Activated CD4-positive, alpha-beta T cell treated with anti-CD3 and anti-CD28 coated beads, Interleukin-2, Interleukin-4, amounts not matched to agents 100 ng/mL and 50 ng/mL, durations not matched to agents 16 hours and 8 hours (primary cell): ENCODE measurements at regions not wholly inside any gene's neighbourhood (a gene's known extent, or its start where the extent isn't known, plus 50 kb on each side); places are given as distances from the start of the nearest gene placed in this dataset.

Source experiments
- DNase-seq: peaks from one replicate; pipeline ENCODE4 v3.0.0-alpha.2; 2020; ENCODE audit warnings: low spot score

DNA sequence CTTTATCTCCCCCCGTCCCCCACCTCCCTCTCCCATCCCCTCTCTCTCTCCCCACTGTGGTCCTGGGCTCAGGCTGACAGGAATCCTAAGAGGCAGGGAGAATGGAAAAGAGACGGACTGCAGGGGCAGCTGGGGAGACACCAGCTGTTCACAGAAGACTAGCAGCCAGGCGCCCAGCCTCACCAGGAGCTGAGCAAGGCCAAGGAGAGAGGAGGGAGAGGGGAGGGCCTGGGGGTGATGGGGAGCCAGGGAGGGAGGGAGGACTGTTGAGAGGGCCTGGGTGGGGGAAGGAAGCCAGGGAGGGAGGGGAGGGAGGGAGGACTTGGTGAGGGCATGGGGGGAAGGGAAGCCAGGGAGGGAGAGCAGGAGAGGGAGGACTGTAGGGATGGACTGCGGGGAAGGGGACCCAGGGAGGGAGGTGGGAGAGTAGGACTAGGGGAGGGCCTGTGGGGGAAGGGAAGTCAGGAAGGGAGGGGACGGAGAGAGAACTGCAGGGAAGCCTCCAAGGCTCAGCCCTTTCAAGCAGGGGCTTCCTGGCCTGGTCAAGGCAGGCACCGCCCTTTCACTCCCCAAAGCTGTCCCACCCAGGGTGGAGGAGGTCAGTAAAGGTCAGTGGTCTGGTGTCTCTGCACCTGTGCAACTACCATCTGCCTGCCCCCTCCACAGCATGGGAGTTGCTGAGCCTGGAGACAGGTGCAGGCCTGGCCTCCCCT is 517.7 kb upstream of the MYT1L start:
- DNase-seq: no peak

DNA sequence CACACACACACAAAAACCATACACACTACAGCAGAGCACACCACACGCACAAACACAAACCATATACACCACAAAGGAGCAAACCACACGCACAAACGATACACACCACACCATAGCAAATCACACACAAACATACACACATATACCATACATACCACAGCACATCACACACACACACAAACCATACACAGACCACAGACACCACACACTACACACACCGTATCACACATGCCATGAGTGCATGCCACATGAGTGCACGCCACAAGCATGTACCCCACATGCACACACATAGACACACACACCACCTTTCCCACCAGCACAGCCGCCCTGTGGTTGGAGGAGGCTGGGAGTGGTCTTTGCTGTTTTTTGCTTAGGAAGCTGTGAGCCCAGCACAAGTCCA is 517.1 kb upstream of the MYT1L start:
- no peak for DNase-seq

DNA sequence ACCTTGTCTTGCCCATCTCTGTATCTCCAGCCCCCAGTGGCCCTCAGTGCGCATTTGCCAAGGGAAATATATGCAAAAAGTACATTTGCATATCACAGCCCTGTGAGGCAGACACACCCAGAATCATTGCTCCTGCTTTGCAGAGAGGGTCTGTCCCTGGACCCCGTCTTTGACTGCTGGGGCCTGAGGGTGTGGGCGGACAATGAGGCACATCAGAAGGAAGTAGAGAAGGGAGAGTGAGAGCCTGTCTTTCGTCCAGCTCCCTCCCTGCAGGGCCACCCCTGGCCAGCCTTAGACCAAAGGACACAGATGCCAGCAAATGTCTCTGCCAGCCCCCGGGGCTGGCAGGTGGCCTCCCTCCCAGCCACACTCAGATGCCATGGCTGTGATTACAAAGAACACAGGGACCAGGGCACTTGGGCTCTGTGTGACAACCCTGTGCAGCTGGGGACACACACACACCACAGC is 516.2 kb upstream of the MYT1L start:
- DNase-seq: no peak

DNA sequence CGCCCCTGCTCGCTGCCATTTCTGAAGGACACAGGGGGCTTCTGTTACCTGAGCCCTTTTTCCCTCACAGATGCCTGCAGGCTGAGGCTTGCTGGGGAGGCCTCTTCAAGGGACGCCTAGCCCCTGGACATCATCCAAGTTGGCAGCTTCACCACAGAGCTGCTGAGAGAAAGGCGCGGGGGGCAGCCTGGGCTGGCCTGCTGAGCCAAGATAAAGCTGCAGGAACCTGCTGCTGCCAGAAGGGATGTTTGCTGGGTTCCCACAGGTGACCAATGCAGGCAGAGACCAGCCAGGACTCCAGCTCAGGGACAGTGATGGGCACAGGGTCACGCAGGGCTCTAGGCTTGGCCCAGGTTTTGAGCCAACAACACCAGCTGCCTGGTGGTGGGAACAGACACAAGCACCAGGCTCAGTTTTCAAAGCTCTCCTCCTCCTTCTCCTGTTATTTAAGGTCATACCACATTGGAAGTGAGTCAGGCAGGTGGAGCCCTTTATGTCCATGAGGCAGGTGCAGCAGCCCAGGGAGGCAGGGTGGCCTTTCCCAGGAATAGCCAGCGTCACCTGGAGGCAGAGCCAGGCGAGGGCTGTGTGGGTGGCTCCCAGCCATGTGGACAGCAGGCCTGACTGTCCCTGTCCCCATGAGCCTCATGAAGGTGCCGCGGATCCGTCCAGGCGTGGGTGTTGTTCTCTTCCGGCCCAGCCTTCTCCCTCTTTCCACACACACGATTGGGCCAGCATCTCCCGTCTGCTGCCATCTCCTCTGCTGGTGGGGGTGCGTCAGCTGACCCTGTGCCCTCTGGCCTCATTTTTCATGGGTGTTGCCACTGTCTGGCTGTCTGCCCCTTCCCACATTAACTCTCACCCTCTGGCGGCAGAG is 515.5 kb upstream of the MYT1L start:
- DNase-seq: no peak

DNA sequence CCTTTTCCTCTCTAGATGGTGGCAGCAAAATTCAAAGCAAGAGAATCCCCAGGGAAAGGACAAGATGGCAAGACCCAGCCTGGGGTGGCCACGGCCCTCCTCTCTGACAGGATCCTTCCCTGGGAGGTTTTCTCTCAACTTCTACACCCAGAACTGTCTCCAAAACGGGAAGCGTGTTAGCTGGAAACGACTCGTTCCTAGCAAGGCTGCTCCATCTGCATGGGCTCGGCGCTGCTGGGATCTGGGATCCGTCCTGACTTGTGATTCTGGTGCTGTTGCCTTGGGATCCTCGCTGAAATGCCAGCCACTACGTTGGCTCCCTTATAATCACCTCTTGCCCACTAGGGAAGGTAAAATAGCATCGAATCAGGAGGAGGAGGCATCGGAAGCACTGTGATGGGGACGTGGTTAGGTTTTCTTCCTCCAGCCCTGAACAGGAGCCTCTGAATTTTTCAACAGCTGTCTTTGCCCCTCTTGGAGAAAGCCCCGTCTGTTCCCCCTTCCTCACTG is 514.8 kb upstream of the MYT1L start:
- DNase-seq: no peak

DNA sequence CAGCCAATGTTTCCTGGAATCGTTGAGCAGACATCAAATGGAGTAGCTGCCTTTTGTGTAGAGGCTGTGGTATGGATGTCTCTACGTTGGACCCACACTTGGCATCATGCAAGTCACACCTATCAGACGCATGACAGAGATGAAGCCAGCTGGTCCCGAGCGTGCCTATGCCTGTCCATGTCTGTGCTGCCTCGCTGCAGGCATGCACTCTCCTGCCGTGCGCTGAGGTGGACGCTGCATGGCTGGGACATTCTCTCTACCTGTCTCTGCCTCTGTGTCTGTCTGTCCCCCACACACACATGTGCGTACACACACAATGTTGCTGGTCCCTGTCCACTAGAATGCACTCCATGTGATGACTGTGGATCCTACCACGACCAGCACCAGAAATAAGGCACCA is 514.2 kb upstream of the MYT1L start:
- no peak for DNase-seq

DNA sequence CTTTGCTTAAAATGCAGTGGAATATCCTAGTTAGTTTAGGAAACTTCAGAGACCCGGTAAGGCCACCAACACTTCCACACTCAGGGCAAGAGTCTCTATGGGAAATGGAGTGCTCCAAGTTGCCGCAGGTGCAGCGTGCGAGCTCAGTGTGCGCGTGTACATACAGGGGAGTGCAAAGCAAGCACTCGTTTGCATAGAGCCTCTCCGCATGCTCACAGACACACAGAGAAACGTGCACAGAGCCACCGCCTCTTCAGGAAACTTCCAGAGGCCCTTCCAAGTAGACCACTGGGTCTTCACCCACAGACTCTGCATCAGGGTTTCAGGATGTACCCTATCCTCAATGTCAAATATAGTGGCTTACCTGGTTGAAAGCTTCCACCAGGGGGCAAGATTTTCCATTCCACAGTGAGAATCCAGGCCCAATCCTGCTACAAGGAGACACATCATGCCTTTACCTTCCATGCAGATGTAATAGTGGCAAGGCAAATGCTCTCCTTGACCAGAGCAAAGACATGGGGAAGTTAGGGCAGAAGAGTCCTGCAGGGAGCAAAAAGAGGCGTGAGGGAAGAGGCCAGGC is 513.0 kb upstream of the MYT1L start:
- DNase-seq: no peak

DNA sequence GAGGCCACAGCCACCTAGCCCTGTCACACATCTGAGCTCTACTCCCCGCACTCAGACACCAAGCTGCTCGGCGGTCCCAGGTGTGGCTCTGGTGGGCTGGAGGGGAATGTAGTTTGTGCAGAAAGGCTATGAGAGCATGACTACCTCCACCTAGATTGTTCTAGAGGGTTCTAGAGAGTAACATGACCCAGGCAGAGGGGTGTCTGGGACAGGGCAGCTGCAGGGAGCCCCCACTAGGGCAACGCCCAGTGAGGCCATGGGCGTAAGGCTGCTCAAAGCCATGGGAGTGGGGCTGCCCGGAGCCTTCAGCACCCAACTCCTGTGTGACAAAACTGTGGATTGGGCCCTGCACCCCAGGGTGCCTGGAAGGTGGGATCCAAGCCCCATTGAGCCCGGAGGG is 511.4 kb upstream of the MYT1L start:
- DNase-seq: no peak

DNA sequence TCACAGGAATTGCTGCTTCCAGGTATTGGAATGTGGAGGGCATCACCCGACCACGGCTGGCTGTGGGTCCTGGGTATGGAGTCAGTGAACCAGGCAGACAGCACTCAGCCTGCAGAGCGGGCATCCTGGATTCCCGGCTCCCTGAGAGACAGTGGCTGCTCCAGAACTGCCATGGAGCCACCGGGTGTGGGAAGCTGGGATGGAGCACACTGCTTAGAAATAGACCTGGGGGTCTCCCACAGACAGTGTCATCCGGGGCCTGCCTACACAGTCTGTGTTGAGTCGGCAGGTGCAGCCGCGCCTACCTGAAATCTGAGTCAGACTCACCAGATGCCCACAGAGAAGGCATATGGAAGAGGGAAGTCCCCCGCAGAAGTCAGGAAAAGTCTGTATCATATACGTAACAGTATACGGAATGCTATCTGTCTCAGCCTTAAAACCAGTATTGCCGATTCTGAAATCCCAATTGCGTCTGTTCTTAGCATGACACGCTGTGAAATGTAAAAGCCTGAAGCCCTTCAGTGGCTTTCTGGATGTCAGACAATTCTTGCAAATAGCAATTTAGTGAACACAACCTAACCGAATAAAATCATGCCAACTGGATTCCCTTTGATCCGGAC is 509.7 kb upstream of the MYT1L start:
- no peak for DNase-seq

DNA sequence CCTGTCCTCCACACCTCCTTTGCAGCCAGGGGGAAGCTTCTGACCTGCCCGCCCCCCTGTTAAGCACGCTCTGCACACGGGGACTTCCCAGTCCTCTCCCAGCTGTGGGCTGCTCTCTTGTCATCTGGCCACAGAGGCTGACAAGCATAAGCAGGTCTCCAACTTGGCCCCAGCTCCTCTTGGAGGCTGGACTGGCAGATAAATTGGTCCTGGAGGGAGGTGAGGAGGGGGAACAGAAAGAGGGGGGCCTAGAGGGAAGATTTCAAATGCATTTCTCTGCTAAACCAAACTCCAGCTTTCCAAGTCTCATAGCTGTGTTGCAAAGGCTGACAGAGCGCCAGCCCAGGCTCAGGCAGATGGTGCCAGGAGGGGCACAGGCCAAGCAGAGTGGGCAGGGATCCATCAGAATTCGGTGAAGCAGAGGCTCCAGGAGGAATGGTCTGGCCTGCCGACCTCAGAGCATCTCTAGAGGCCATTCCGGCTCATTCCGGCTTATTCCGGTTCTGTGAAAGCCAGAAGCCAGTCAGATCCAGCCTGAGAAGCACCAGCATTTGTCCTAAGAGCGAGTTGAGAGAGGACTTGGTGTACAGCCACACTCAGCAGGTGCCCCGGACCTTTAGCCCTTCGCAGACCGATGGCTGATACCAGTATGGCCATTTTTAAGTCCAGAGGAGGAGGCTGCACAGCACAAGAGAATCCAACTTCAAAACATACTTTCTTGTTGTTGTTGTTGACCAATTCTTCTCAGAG is 508.9 kb upstream of the MYT1L start:
- no peak for DNase-seq

DNA sequence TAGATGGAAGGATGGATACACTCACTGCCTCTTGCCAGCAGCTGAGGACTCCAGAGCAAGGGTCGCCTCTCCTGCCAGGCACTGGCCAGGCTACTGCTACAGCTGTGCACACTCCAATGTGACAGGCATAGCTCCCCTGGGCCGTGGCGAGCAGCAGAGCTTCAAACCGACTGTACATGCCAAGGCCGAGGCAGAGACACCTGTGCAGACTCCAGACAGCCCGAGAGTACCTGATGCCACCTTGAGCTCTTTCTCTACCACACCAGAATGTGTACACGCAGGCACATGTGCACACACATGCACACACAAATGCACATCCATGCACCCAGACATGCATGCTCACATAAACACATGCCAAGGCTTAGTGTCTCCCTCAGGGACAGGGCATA is 508.3 kb upstream of the MYT1L start:
- no peak for DNase-seq

DNA sequence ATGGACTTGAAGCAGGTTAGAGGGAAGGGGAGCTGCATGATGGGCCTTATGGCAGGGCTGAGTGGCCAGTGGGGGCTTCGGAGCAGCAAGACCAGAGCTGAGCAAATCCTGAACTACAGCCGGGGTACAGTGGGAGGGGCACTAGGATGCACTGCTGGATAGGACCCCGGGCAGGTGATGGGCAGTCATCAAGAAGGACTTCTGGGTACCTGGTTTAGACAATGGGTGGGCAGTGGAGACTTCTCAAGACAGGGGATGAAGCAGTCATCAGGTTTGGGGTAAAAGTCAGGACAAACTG is 507.4 kb upstream of the MYT1L start:
- DNase-seq: no peak

DNA sequence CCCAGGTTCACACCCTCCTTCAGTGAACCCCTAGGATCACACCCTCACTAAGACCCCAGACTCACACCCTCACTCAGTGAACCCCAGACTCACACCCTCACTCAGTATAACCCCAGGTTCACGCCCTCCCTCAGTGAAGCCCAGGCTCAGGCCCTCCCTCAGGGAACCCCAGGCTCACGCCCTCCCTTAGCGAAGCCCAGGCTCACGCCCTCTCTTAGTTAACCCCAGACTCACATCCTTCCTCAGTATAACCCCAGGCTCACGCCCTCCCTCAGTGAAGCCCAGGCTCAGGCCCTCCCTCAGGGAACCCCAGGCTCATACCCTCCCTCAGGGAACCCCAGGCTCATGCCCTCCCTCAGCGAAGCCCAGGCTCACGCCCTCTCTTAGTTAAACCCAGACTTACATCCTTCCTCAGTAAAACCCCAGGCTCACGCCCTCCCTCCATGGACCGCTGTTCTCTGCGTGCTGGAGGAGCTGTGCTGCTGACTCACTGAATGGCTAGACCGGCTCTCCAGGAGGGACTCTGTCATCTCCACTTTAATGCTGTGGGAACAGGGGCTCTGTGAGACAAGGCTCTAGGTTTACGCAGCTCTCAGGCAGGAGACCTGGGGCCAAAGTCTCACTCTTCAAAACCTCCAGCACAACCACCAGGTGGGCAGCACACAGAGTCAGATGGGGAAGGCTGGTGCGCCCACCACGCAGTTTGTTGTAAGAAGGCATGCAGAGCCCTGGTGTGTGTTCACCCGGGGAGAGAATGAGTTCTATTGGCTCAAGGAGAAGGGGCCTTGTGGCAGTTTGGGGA is 506.9 kb upstream of the MYT1L start:
- no peak for DNase-seq

DNA sequence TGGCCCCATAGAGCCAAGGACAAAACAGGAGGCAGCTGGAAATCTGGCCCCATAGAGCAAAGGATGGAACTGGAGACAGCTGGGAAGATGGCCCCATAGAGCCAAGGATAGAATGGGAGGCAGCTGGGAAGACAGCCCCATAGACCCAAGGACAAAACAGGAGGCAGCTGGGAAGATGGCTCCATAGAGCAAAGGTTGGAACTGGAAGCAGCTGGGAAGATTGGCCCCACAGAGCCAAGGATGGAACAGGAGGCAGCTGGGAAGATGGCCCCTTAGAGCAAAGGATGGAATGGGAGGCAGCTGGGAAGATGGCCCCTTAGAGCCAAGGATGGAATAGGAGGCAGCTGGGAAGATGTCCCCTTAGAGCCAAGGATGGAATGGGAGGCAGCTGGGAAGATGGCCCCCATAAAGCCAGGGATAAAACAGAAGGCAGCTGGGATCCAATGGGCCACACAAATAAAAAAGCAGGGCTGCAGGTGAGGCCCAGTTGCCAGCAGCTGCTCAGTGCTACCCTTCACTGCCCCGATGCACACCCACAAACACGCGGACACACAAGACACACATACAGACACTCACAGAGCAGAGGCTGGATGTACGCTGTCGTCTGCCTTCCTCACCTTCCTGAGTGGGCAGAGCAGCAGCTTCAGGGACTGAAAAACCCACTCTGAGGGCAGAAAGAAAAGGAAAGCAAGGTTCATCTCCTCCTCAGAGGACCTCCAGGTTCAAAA is 505.4 kb upstream of the MYT1L start:
- no peak for DNase-seq

DNA sequence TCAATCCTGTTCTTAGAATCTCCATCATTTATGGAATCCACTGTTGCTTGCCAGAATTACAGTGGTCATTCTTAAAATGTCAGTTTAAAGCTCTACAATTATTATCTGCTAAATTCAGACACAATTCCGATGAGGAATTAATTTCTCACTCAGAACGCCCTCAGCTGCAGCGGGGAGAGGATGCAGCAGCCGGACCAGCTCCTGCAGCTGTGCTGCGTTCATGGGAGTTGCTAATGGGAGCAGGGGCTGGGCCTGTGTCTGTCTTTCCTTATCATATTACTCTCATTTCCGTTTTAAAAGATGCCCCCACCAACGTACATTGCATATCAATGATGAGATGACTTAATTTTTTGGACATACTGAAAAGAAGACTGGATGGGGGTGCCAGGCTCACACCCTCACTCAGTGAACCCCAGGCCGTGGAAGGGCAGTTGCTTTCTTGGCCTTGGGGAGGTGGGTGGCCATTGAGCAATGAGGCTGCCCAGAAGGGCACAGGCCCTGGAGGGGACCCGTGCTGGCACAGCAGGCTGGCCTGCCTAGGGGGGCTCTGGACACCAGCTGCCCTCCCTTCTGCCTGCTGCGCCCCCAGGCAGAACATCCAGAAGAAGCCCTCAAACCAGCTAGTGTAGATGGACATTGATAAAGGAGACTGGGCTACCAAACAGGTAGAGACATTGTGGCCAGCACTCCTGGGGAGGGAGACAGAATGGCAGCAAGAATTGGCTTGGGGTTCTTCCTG is 503.6 kb upstream of the MYT1L start:
- DNase-seq: no peak

DNA sequence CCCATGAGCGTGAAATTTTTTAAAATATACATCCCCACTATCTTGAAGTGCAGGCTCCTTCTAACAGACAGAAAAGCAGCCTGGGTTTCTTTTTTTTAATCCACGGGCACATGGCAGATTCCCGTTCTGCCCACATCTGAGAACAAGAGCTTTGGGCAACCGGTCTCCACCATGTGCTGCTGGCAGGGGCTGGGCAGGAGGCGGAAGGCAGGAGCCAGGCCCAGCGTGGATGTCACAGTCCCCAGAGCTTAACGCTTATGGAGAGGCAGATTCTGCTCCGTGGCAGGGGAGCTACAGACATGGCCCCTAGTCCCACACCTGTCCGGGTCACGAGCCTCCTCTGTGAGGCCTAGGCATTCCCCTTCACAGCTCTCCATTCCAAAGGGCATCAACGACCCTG is 503.0 kb upstream of the MYT1L start:
- DNase-seq: no peak

DNA sequence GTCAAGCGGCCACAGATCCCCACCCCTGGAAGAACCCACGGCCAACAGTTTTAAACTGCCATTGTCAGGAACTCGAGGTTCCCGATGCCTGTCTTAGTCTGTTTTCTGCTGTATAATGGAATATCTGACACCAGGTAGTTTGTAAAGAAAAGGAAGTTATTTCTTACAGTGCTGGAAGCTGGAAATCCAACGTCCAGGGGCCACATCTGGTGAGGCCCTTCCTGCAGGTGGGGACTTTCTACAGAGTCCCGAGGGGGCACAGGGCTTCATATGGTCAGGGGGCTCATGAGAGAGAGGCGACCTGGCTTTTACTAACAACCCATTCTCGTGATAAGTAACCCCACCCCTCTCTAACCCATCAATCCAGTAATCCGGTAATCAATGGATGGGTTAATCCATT is 501.6 kb upstream of the MYT1L start:
- no peak for DNase-seq

DNA sequence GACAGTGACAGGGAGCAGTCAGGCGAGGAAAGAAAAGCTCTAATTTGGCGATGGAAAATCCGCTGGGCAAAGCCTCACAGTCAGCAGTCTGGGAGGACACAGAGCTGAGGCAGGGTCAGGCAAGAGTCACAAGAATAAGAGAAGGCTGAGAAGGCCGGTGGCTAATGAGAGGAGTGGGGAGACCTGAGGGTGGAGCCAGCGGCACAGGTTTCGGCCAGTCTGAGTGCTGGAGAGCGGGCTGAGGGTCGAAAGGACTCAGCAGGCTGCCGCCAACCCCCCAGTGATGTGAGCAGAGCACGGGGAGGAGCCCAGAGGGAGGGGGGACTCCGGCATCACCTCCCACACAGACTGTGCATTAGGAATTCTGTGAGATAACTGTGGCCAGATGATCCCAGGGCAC is 500.6 kb upstream of the MYT1L start:
- DNase-seq: no peak

DNA sequence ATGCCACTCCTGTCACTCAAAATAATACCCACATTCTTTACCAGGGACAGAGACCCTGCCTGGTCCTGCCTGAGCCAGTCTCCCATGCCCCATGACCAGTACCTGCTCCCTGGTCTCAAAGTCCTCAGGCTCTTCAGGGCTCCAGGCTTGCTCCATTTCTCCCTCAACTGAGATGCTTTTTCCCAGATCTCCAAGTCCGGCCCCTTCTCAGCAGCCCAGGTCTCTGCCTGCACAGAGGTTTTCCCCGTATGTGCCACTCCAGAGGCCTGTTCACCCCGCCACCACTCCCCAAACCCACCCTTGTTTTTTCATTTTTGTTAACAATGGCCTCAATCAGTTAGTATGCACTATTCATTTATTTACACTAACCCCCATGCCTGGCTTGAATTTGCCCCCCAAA is 499.5 kb upstream of the MYT1L start:
- no peak for DNase-seq
